Keratinocyte (primary cell): ENCODE measurements at regions not wholly inside any gene's neighbourhood (a gene's known extent, or its start where the extent isn't known, plus 50 kb on each side); places are given as distances from the start of the nearest gene placed in this dataset.

Source experiments
- DNase-seq: peaks from one replicate; pipeline ENCODE4 v3.0.0-alpha.2; 2011; ENCODE audit warnings: low read depth, missing footprints, low spot score
- FAIRE-seq: peaks from 2 replicates; lab custom pipeline; 2011; peaks lifted over from hg19 to GRCh38; lab: Jason Lieb, UNC
- H2AFZ ChIP-seq: 2 replicates; pipeline ENCODE4 v1.6.0; 2012; ENCODE audit warnings: low read length, control low read depth, inconsistent platforms; ENCODE audit not compliant: control insufficient read depth
- H3K27ac ChIP-seq: 2 replicates; pipeline ENCODE4 v1.5.1; 2011; ENCODE audit warnings: low read length; ENCODE audit not compliant: control insufficient read depth, insufficient read depth
- H3K27me3 ChIP-seq: 3 replicates; pipeline ENCODE4 v1.6.0; 2011; ENCODE audit warnings: low read length; ENCODE audit not compliant: control insufficient read depth, insufficient read depth; ENCODE audit errors: extremely low read depth
- H3K36me3 ChIP-seq, 2 experiments: 2 replicates in 1 of 2; 3 replicates in 1 of 2; pipeline ENCODE4 v1.5.1; 2011; ENCODE audit warnings: low read length in 2 of 2, mild to moderate bottlenecking in 1 of 2; ENCODE audit not compliant: control insufficient read depth in 2 of 2, insufficient read depth in 2 of 2; ENCODE audit errors: extremely low read depth in 1 of 2
- H3K4me1 ChIP-seq: 3 replicates; pipeline ENCODE4 v1.5.1; 2011; ENCODE audit warnings: low read length; ENCODE audit not compliant: control insufficient read depth, insufficient read depth; ENCODE audit errors: extremely low read depth
- H3K4me2 ChIP-seq: 3 replicates; pipeline ENCODE4 v1.6.0; 2011; ENCODE audit warnings: low read depth, low read length; ENCODE audit not compliant: control insufficient read depth, insufficient read depth; ENCODE audit errors: extremely low read depth
- H3K4me3 ChIP-seq, 3 experiments: fragments of 200-600 bp in 1 of 3; sonication (generic) in 1 of 3; 2 replicates in 2 of 3; 3 replicates in 1 of 3; pipeline ENCODE4 v1.5.1; 2011 to 2016; ENCODE audit warnings: low read length in 3 of 3, mild to moderate bottlenecking in 3 of 3, control low read depth in 2 of 3, inconsistent platforms in 1 of 3, low read depth in 1 of 3, mixed read lengths in 1 of 3, mixed run types in 1 of 3, moderate library complexity in 1 of 3; ENCODE audit not compliant: control insufficient read depth in 2 of 3, insufficient read depth in 2 of 3; ENCODE audit errors: extremely low read depth in 1 of 3
- H3K79me2 ChIP-seq: 2 replicates; pipeline ENCODE4 v1.6.0; 2012; ENCODE audit warnings: low read length; ENCODE audit not compliant: control insufficient read depth, insufficient read depth
- H3K9ac ChIP-seq: 3 replicates; pipeline ENCODE4 v1.6.0; 2011; ENCODE audit warnings: low read length; ENCODE audit not compliant: control insufficient read depth, insufficient read depth; ENCODE audit errors: extremely low read depth
- H3K9me1 ChIP-seq: 3 replicates; pipeline ENCODE4 v1.6.0; 2011; ENCODE audit warnings: low read length; ENCODE audit not compliant: control insufficient read depth, insufficient read depth; ENCODE audit errors: extremely low read depth
- H3K9me3 ChIP-seq: 2 replicates; pipeline ENCODE4 v1.5.1; 2012; ENCODE audit warnings: low read depth, low read length; ENCODE audit not compliant: control insufficient read depth
- H4K20me1 ChIP-seq: 3 replicates; pipeline ENCODE4 v1.6.0; 2011; ENCODE audit warnings: low read length; ENCODE audit not compliant: control insufficient read depth, insufficient read depth; ENCODE audit errors: extremely low read depth
- CTCF ChIP-seq, 3 experiments: IDR thresholded peaks in 1 of 3; conservative IDR thresholded peaks in 1 of 3; optimal IDR thresholded peaks in 1 of 3; 2 replicates in 2 of 3; 3 replicates in 1 of 3; pipeline versions ENCODE3 to v1.5.1; 2011; ENCODE audit warnings: low read length in 3 of 3, mild to moderate bottlenecking in 3 of 3, moderate library complexity in 2 of 3, control low read depth in 1 of 3, inconsistent platforms in 1 of 3; ENCODE audit not compliant: insufficient read depth in 2 of 3; ENCODE audit errors: extremely low read depth in 1 of 3
- EZH2 ChIP-seq: IDR thresholded peaks from one replicate; pipeline ENCODE4 v1.6.1; 2012; ENCODE audit warnings: inconsistent platforms, mild to moderate bottlenecking, low read length, moderate library complexity
- dilution Hi-C: fragments of 300-500 bp; cut with MboI; formaldehyde crosslinking; loops from one replicate; pipeline ENCODE4 v1.7.0; 2020; ENCODE audit warnings: low sequenced_read_pairs; ENCODE audit not compliant: extremely low pct_ligation_motif_present

DNA sequence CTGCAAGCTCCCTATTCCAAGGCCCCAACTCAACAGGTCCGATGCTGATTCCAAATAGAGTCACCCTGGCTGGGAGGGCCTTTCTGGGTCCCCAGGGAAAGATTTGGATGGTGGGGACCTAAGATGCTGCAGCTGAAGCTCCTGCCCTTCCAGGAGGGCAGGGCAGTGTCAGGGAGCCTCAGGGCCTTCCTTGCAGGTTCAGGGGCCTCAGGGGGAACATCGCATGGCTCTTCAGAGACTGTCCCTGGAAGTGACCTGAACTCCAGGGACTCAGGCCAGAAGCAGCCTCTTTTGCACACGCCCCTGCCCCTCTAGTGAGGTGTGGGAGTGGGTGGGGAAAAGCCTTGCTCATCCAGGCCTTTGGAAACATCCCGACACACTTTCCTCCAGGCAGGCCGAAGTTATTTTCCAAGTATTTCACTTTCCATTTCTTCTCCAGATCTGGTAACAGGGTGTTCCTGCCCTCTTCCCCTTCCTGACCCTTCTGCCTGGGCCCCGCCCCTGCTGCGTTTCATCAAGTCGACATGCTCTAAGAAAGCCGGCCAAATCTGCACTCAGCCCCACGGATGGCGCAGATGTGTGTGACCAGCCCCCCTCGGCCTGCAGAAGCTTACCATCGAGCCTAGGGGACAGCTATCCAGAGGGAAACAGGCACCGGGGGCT is 159.5 kb downstream of the FGF18 start:
- H3K9me1 ChIP-seq: no peaks in the 10 kb centered on the region
- no peak for DNase-seq
- H3K9me3 ChIP-seq: no peaks in the 10 kb centered on the region
- H3K27ac ChIP-seq: no peak overlapping the region
- H3K79me2 ChIP-seq: no peaks in the 10 kb centered on the region
- no peak overlapping the region for H3K9ac ChIP-seq
- no peaks in the 10 kb centered on the region for H3K36me3 ChIP-seq
- no peaks in the 10 kb centered on the region for H4K20me1 ChIP-seq
- no peak for FAIRE-seq
- no peaks in the 10 kb centered on the region for H3K4me1 ChIP-seq
- H2AFZ ChIP-seq: no peak overlapping the region
- H3K4me2 ChIP-seq: no peak overlapping the region
- dilution Hi-C loops: no loop called here
- peaks cover 30% of the 10 kb centered on the region for H3K27me3 ChIP-seq
- no peak overlapping the region for H3K4me3 ChIP-seq
- no peak for TF ChIP-seq CTCF (optimal IDR thresholded peaks at IDR 0.05 in 1 of 3, IDR thresholded peaks at IDR 0.05 in 1 of 3, conservative IDR thresholded peaks at IDR 0.05 in 1 of 3; ENCODE audit: extremely low read depth in 1 of 3, insufficient read depth in 2 of 3, low read length in 3 of 3)
- TF ChIP-seq EZH2: no peak

DNA sequence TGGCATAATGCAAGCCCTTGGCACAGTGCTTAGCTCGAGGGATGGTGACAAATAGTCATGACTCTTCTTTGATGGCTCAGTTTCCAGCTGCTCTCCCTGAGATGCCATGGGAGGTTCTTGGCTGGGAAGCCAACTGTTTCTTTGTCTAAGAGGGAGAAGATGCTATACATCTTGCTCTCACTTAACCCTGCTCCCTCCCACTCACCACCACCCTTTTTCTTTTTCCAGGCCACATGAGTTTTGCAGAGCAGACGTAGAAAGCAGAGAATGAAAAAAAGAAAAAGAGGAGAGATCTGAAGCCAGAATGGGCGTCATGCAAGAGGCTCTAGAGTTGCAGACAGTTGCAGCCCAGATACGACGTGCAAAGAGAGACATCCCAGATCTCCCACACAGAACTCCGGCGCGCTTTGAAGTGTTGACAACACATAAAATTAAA is 160.5 kb downstream of the FGF18 start:
- Histone ChIP-seq H4K20me1 (no peaks in the 10 kb centered on the region), H3K79me2 (no peaks in the 10 kb centered on the region), H3K4me1 (no peaks in the 10 kb centered on the region), H3K4me3 (no peak overlapping the region), H3K36me3 (no peaks in the 10 kb centered on the region), H3K9ac (no peak overlapping the region), H3K27me3 (peaks cover 34% of the 10 kb centered on the region), H3K4me2 (no peak overlapping the region), H3K9me1 (no peaks in the 10 kb centered on the region), H3K9me3 (no peaks in the 10 kb centered on the region), H3K27ac (no peak overlapping the region), H2AFZ (no peak overlapping the region)
- FAIRE-seq (no peak), DNase-seq (no peak)
- no peak for TF ChIP-seq EZH2
- no peak for TF ChIP-seq CTCF (optimal IDR thresholded peaks at IDR 0.05 in 1 of 3, IDR thresholded peaks at IDR 0.05 in 1 of 3, conservative IDR thresholded peaks at IDR 0.05 in 1 of 3; ENCODE audit: extremely low read depth in 1 of 3, insufficient read depth in 2 of 3, low read length in 3 of 3)
- dilution Hi-C loops: no loop called here
